Aorta (tissue), 5 donors: ENCODE measurements at regions not wholly inside any gene's neighbourhood (a gene's known extent, or its start where the extent isn't known, plus 50 kb on each side); places are given as distances from the start of the nearest gene placed in this dataset.

Source experiments
- ATAC-seq: fragments of 200-7000 bp; cut with Tn5 transposase; one replicate; pipeline ENCODE4 v1.9.1; 2022; ENCODE audit warnings: moderate library complexity; ENCODE audit not compliant: low FRiP score
- DNase-seq, 2 donors: peaks; one replicate each; pipeline ENCODE4 v3.0.0-alpha.2; 2020
- H3K27ac ChIP-seq, 2 donors: one replicate each; pipeline ENCODE4 v1.5.1; 2013; ENCODE audit warnings: low read length in 2 of 2, mild to moderate bottlenecking in 2 of 2, moderate library complexity in 2 of 2, control low read depth in 1 of 2, inconsistent platforms in 1 of 2, low read depth in 1 of 2
- H3K27me3 ChIP-seq, 2 donors: one replicate each; pipeline ENCODE4 v1.6.1; 2013; ENCODE audit warnings: control low read depth in 1 of 2, low read length in 1 of 2, mild to moderate bottlenecking in 1 of 2, moderate library complexity in 1 of 2; ENCODE audit not compliant: insufficient read depth in 2 of 2, control insufficient read depth in 1 of 2
- H3K36me3 ChIP-seq, 2 donors: one replicate each; pipeline ENCODE4 v1.6.1; 2013; ENCODE audit warnings: control low read depth in 1 of 2, low read length in 1 of 2, mild to moderate bottlenecking in 1 of 2; ENCODE audit not compliant: insufficient read depth in 2 of 2, control insufficient read depth in 1 of 2
- H3K4me1 ChIP-seq, 2 donors: one replicate each; pipeline ENCODE4 v1.6.1; 2013; ENCODE audit warnings: low read length in 2 of 2, control low read depth in 1 of 2, mild to moderate bottlenecking in 1 of 2, moderate library complexity in 1 of 2; ENCODE audit not compliant: insufficient read depth in 2 of 2, control insufficient read depth in 1 of 2
- H3K4me3 ChIP-seq, 2 donors: one replicate each; pipeline ENCODE4 v1.5.1; 2013; ENCODE audit warnings: low read length in 2 of 2, control low read depth in 1 of 2, mild to moderate bottlenecking in 1 of 2
- H3K9me3 ChIP-seq: one replicate; pipeline ENCODE4 v1.6.1; 2013; ENCODE audit warnings: mild to moderate bottlenecking, low read length; ENCODE audit not compliant: control insufficient read depth
- WGBS, 2 donors: extraction: QIAGEN DNeasy Blood & Tissue Kit; methylation state at CpG; one replicate each; pipeline ENCODE4 v1.1.7; 2013; 5-methylcytosine and 5-hydroxymethylcytosine counted together
- intact Hi-C, 2 donors: fragments of 100-400 bp; cut with DNase I; formaldehyde crosslinking; loops; one replicate each; pipeline versions ENCODE4 v1.14.2 to v1.15.0; 2022
- donor health status: healthy with polysubstance abuse.
- donor health status: Bipolar disorder and iron deficiency.
- donor health status: DM: no; HTN: no; CAD: no.
- donor health status: DM: no; HTN: no; CAD: no.
- donor health status: DM: yes; HTN: yes; CAD: no.

GRCh38 chr14:29222671-29223268 is 456.2 kb downstream of the FOXG1 start:
- no peak overlapping the region for H3K27ac ChIP-seq
- no peaks in the 10 kb centered on the region for H3K36me3 ChIP-seq
- H3K9me3 ChIP-seq: no peaks in the 10 kb centered on the region
- WGBS, 2 donors: 4 to 5% methylated on average over 7 of the region's 7 CpGs
- no peaks in the 10 kb centered on the region for H3K4me1 ChIP-seq
- no peak for DNase-seq
- H3K27me3 ChIP-seq: no peaks in the 10 kb centered on the region
- intact Hi-C loops: loop anchor here in 1 of 2 donors (5.0 kb wide), 1 partner anchor 470 kb away; no protein-coding TSS in a partner anchor
- ATAC-seq: no peak
- H3K4me3 ChIP-seq: no peak overlapping the region

- no peaks in the 10 kb centered on the region for H3K4me1 ChIP-seq
- ATAC-seq: no peak
- no peak overlapping the region for H3K27ac ChIP-seq
- H3K4me3 ChIP-seq: no peak overlapping the region
- WGBS, 2 donors: 66 to 75% methylated on average over 3 of the region's 3 CpGs
- no peaks in the 10 kb centered on the region for H3K36me3 ChIP-seq
- DNase-seq: no peak
- H3K9me3 ChIP-seq: no peaks in the 10 kb centered on the region
- intact Hi-C loops: loop anchor here in 1 of 2 donors (5.0 kb wide), 1 partner anchor 472 kb away; no protein-coding TSS in a partner anchor
- no peaks in the 10 kb centered on the region for H3K27me3 ChIP-seq
Observed at GRCh38 chr14:29223947-29224346, 457.4 kb downstream of the FOXG1 start.

- Histone ChIP-seq H3K36me3 (no peaks in the 10 kb centered on the region), H3K27me3 (no peaks in the 10 kb centered on the region), H3K9me3 (no peaks in the 10 kb centered on the region), H3K4me1 (no peaks in the 10 kb centered on the region), H3K27ac (no peak overlapping the region), H3K4me3 (no peak overlapping the region)
- 78 to 80% methylated on average over 1 of the region's 1 CpG for WGBS, 2 donors
- no peak for DNase-seq
- ATAC-seq: no peak
- intact Hi-C loops: no loop called here
Observed at GRCh38 chr14:29227631-29228030, 461.0 kb downstream of the FOXG1 start.

- 76 to 77% methylated on average over 4 of the region's 4 CpGs for WGBS, 2 donors
- H3K27ac ChIP-seq: no peak overlapping the region
- H3K9me3 ChIP-seq: no peaks in the 10 kb centered on the region
Observed at GRCh38 chr14:29232153-29232552, 465.6 kb downstream of the FOXG1 start.

GRCh38 chr14:29232711-29233110 is 466.1 kb downstream of the FOXG1 start:
- Histone ChIP-seq H3K36me3 (no peaks in the 10 kb centered on the region), H3K27ac (no peak overlapping the region), H3K4me3 (no peak overlapping the region), H3K9me3 (no peaks in the 10 kb centered on the region), H3K27me3 (no peaks in the 10 kb centered on the region), H3K4me1 (no peaks in the 10 kb centered on the region)
- no peak for ATAC-seq
- no peak for DNase-seq
- intact Hi-C loops: no loop called here

More at GRCh38 chr14:29232153-29232552, 465.6 kb downstream of the FOXG1 start:
- no peak for DNase-seq
- H3K4me1 ChIP-seq: no peaks in the 10 kb centered on the region
- intact Hi-C loops: no loop called here
- H3K27me3 ChIP-seq: no peaks in the 10 kb centered on the region
- no peak overlapping the region for H3K4me3 ChIP-seq
- no peaks in the 10 kb centered on the region for H3K36me3 ChIP-seq
- ATAC-seq: no peak

GRCh38 chr14:29233188-29233587 is 466.6 kb downstream of the FOXG1 start:
- no peak overlapping the region for H3K27ac ChIP-seq
- H3K4me1 ChIP-seq: no peaks in the 10 kb centered on the region
- no peaks in the 10 kb centered on the region for H3K9me3 ChIP-seq
- DNase-seq: no peak
- H3K36me3 ChIP-seq: no peaks in the 10 kb centered on the region
- H3K4me3 ChIP-seq: no peak overlapping the region
- WGBS, 2 donors: 35 to 48% methylated on average over 4 of the region's 4 CpGs
- no peaks in the 10 kb centered on the region for H3K27me3 ChIP-seq
- no peak for ATAC-seq
- intact Hi-C loops: no loop called here

- H3K36me3 ChIP-seq: no peaks in the 10 kb centered on the region
- WGBS, 2 donors: 68 to 78% methylated on average over 1 of the region's 1 CpG
- H3K27me3 ChIP-seq: no peaks in the 10 kb centered on the region
- H3K4me1 ChIP-seq: no peaks in the 10 kb centered on the region
- intact Hi-C loops: no loop called here
- ATAC-seq (no peak), DNase-seq (no peak)
- H3K4me3 ChIP-seq: no peak overlapping the region
- H3K27ac ChIP-seq: no peak overlapping the region
- H3K9me3 ChIP-seq: no peaks in the 10 kb centered on the region
Observed at GRCh38 chr14:29235991-29236390, 469.4 kb downstream of the FOXG1 start.

- H3K4me3 ChIP-seq: no peak overlapping the region
- H3K36me3 ChIP-seq: no peaks in the 10 kb centered on the region
- intact Hi-C loops: no loop called here
- H3K9me3 ChIP-seq: no peaks in the 10 kb centered on the region
- no peaks in the 10 kb centered on the region for H3K4me1 ChIP-seq
- DNase-seq: no peak
- no peak for ATAC-seq
- no peaks in the 10 kb centered on the region for H3K27me3 ChIP-seq
- no peak overlapping the region for H3K27ac ChIP-seq
Observed at GRCh38 chr14:29236401-29236800, 469.8 kb downstream of the FOXG1 start.

- H3K4me3 ChIP-seq: no peak overlapping the region
- DNase-seq: no peak
- ATAC-seq: no peak
- WGBS, 2 donors: 48 to 51% methylated on average over 2 of the region's 2 CpGs
- no peak overlapping the region for H3K27ac ChIP-seq
- no peaks in the 10 kb centered on the region for H3K36me3 ChIP-seq
- H3K9me3 ChIP-seq: no peaks in the 10 kb centered on the region
- intact Hi-C loops: no loop called here
- no peaks in the 10 kb centered on the region for H3K4me1 ChIP-seq
- no peaks in the 10 kb centered on the region for H3K27me3 ChIP-seq
Observed at GRCh38 chr14:29236848-29237247, 470.3 kb downstream of the FOXG1 start.
